ENCODE measurements at regions not wholly inside any gene's neighbourhood (a gene's known extent, or its start where the extent isn't known, plus 50 kb on each side); places are given as distances from the start of the nearest gene placed in this dataset.

- RAD21 ChIA-PET (ENCODE audit: low non-redundant PET in 1 of 2, low total read pairs in 2 of 2, uncharacterized antibody in 2 of 2, unreplicated experiment in 2 of 2), result no interaction called here
- no peaks in the 10 kb centered on the region for H3K36me3 ChIP-seq (ENCODE audit: control insufficient read depth in 1 of 2, insufficient read depth in 2 of 2, low read length in 2 of 2)
- no peak for TF ChIP-seq ZNF274 (IDR thresholded peaks at IDR 0.05; ENCODE audit: low read depth, low read length)
- TF ChIP-seq TCF7L2 (IDR thresholded peaks at IDR 0.05; ENCODE audit: borderline replicate concordance, extremely low read depth, insufficient read depth, insufficient read length), result no peak
- TF ChIP-seq SRF (IDR thresholded peaks at IDR 0.05; ENCODE audit: low read depth), result no peak
- TF ChIP-seq JUND (IDR thresholded peaks at IDR 0.05), result no peak
- TF ChIP-seq CTCF (IDR thresholded peaks at IDR 0.05 in 2 of 3, conservative IDR thresholded peaks at IDR 0.05 in 1 of 3; ENCODE audit: borderline replicate concordance in 1 of 3, insufficient read depth in 1 of 3, low read depth in 2 of 3, low read length in 2 of 3), result no peak
- TF ChIP-seq YY1 (IDR thresholded peaks at IDR 0.05; ENCODE audit: extremely low read depth, insufficient replicate concordance, low read depth, low read length), result no peak
- TF ChIP-seq ELF1 (IDR thresholded peaks at IDR 0.05; ENCODE audit: borderline replicate concordance, low read depth), result no peak
- TF ChIP-seq RAD21 (IDR thresholded peaks at IDR 0.05; ENCODE audit: low read depth), result no peak
- no peak for TF ChIP-seq ZBTB33 (IDR thresholded peaks at IDR 0.05; ENCODE audit: extremely low read depth, insufficient replicate concordance, low read length)
- no peak for TF ChIP-seq EZH2phosphoT487 (IDR thresholded peaks at IDR 0.05; ENCODE audit: borderline replicate concordance)
- TF ChIP-seq FOSL1 (IDR thresholded peaks at IDR 0.05; ENCODE audit: low read depth), result no peak
- TF ChIP-seq, protein P1, sequence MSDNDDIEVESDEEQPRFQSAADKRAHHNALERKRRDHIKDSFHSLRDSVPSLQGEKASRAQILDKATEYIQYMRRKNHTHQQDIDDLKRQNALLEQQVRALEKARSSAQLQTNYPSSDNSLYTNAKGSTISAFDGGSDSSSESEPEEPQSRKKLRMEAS (IDR thresholded peaks at IDR 0.05), result no peak
- TF ChIP-seq ZFX (IDR thresholded peaks at IDR 0.05), result no peak
- no peak for TF ChIP-seq POLR2AphosphoS5 (IDR thresholded peaks at IDR 0.05; ENCODE audit: low read depth, low read length)
These were observed 402.6 kb downstream of the C6orf118 start for GRCh38 chr6:164906766-164907165.

More at GRCh38 chr6:164906766-164907165, 402.6 kb downstream of the C6orf118 start:
- H3K27ac ChIP-seq (ENCODE audit: low read depth, low read length), result no peak overlapping the region
- BruUV-seq (replicated peaks), result no TSS peak
- intact Hi-C loops (cut with micrococcal nuclease), result no loop called here
- DNase-seq (ENCODE audit: low read depth, low spot score), result no peak
- H4K20me1 ChIP-seq (ENCODE audit: insufficient read depth), result no peaks in the 10 kb centered on the region
- H3K79me2 ChIP-seq (ENCODE audit: insufficient read depth, low read length), result no peaks in the 10 kb centered on the region
- POLR2A ChIA-PET, result no interaction called here
- H3K4me3 ChIP-seq (replicated peaks in 1 of 2; ENCODE audit: low read depth in 1 of 2, low read length in 2 of 2), result no peak overlapping the region
- no peaks in the 10 kb centered on the region for H3K27me3 ChIP-seq (ENCODE audit: insufficient read depth, low read length)
- CTCF ChIA-PET, result no interaction called here
- no peaks in the 10 kb centered on the region for H3K4me1 ChIP-seq (ENCODE audit: control insufficient read depth in 1 of 2, insufficient read depth in 2 of 2, low read length in 2 of 2)
- no peak overlapping the region for H3K4me2 ChIP-seq (ENCODE audit: low read length)
- peaks cover 6 to 9% of the 10 kb centered on the region in 2 experiments; a peak in 3 of 4 replicates for H3K9me3 ChIP-seq (ENCODE audit: control insufficient read depth in 1 of 2, insufficient read depth in 1 of 2, low read depth in 1 of 2, low read length in 2 of 2)
- no peaks in the 10 kb centered on the region for H3K9me2 ChIP-seq (ENCODE audit: insufficient read depth)
- H3K9ac ChIP-seq (ENCODE audit: low read length), result no peak overlapping the region
- H2AFZ ChIP-seq (ENCODE audit: low read depth, low read length, poor library complexity, severe bottlenecking), result no peak overlapping the region
- ATAC-seq, result no peak
